IPS DF 4.7 (cell line): ENCODE measurements at regions not wholly inside any gene's neighbourhood (a gene's known extent, or its start where the extent isn't known, plus 50 kb on each side); places are given as distances from the start of the nearest gene placed in this dataset.

ENCODE experiments used
- DNase-seq: peaks from one replicate; pipeline ENCODE4 v3.0.0-alpha.2; 2013; ENCODE audit warnings: low spot score; ENCODE audit errors: extremely low read depth

- DNase-seq = no peak
Observed at GRCh38 chr1:229105109-229105508, 165.8 kb upstream of the RAB4A start.

GRCh38 chr1:229105822-229106525 lies 164.9 kb upstream of the RAB4A start:
- no peak for DNase-seq

DNA sequence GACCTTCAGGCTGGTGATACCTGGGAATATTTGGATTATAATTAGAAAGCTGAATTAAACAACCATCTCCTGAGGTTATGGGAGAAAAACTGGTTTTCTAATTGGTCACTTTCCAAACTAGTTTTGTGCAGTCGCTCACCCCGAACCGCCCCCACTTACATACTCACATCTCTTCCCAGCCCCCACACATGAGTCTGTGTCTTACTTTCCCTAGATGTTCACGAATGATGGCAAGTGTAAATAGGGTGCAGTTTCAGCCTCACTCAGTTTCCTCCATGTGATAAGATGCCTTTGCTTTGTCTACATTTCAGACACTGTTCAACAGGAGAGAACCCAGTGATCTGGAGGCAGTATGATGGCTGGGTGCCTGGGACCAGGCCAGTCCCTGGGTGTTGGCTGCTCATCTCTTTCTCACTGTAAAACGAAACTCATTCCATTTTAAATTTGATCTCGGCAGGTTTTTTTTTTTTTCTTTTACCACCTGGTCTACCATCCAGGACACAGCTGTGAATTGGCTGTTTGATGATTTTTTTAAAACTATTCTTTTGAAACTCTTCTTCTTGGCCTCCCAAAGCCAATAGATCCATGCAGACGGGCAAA lies 164.3 kb upstream of the RAB4A start:
- DNase-seq = no peak

DNA sequence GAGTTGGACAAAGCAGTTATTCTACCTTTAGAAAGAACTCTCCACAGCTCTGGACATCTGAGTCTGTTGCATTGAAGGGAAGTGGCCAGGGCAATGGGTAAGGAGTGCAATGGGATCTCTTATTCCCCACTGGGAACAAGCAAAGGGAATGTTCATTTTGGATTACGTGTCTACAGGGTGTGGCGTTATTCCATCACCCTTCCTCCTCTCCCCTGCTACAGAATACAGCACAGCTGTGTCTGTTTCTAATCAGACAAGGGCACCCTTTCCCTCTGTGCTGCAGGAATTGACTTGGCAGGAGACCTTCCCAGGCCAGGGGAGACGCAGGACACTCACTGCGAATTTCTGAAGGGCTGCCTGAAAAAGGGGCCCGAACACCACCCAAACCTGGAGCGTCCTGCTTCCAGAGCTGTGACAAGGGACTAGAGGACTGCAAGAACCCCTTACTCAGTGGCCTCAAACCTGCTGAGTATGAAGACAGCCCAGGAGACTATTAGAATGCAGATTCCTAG lies 163.6 kb upstream of the RAB4A start:
- no peak for DNase-seq

DNA sequence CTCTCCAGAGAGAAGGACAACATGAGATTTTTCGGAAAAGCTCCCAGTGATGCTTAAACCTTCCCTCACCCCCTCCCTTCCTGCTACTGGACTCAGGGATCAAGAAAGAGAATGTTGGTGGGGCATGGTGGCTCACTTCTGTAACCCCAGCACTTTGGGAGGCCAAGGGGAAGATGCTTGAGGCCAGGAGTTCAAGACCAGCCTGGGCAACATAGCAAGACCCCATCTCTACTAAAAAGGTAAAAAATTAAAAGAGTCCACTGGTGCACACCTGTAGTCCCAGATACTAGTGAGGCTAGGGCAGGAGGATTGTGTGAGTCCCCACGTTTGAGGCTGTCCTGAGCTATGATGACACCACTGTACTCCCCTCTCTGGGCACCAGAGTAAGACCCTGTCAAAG lies 162.9 kb upstream of the RAB4A start:
- no peak for DNase-seq

DNA sequence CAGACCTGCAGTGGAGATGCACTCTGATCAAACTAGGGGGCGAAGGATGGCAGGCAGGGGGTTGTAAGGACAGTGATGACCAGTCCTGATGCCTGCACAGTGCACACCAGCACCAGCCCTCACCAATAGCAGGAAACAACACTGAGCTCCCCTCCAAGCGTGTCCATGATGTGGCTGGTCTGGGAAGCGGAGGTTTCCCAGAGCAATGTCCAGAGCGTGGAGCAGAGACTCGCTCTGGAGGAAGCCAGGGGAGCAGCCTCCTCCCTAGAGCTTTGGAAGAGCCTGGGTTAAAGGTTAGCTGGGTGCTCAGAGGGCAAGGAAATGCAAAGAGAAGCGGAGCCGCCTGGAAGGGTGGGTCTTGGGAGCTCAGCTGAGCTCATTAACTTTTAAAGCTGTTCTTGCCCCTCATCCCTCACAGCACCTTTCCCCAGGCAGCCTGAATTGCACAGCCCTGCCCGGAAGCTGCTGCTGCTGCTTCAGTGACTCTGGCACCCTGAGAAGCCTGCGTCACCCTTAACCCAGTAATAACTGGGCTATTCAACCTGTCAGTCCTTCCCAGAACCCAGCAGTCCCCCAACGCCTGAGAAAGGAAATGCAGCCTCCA lies 162.2 kb upstream of the RAB4A start:
- no peak for DNase-seq

- no peak for DNase-seq
Observed at GRCh38 chr1:229109320-229109761, 161.6 kb upstream of the RAB4A start.

GRCh38 chr1:229110986-229111385 lies 159.9 kb upstream of the RAB4A start:
- no peak for DNase-seq

DNA sequence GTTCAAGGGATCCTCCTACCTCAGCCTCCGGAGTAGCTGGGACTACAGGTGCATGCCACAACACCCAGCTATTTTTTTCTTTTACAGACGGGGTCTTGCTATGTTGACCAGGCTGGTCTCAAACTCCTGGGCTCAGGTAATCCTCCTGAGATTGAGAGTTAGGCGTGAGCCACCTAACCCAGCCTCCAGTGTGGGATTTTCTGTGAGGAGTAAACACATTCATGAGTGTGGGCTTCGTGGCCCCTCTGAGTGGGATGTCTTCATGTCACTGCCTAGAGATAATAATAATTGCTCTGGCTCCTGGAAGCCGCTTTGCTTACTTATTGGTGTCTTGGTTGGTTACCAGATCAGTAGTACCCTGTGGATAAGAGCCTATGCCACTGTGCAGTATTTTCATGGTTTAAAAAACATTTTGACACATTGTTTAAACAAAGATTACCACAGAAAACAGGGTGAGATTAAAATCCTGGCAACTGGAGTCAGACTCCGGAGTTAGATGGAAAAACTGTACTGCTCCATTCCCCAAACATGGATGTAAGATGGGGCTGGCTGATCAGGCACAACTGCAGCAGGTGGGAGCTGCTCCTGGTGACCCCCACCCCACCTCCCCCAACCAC lies 159.1 kb upstream of the RAB4A start:
- DNase-seq = no peak

DNA sequence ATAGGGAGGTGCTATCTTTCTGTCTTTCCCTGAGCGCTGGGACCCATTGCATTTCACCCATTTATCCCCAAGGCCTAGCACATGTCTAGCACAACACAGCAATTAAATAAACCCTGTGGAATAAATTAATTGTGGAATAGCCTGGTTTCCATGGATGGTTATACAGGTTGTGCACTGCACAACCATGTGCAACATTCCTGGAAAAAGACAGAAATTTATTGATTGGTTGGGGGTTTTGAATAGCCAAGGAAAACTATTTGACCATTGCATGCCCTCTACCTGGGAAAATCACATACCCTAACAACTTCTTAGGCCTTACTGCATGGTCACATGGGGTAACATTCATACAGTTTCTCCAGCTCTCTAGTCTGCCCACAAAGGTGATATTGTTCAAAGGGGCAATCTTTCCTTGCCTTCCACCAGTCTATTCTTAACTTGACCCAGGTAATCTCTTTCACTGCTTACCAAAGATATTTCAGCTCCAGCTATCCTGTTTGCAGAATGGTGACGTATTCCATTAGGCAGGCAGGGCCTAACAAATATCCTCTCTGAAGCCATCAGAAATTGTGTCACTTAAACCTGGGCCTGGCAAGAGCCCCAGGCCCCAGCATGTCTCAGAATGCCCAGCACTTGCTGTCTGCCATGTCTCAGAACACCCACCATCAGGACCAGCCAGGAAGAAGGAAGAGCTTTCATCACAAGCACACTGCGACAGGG lies 157.9 kb upstream of the RAB4A start:
- DNase-seq = no peak

GRCh38 chr1:229114315-229114714 lies 156.6 kb upstream of the RAB4A start:
- DNase-seq = no peak

DNA sequence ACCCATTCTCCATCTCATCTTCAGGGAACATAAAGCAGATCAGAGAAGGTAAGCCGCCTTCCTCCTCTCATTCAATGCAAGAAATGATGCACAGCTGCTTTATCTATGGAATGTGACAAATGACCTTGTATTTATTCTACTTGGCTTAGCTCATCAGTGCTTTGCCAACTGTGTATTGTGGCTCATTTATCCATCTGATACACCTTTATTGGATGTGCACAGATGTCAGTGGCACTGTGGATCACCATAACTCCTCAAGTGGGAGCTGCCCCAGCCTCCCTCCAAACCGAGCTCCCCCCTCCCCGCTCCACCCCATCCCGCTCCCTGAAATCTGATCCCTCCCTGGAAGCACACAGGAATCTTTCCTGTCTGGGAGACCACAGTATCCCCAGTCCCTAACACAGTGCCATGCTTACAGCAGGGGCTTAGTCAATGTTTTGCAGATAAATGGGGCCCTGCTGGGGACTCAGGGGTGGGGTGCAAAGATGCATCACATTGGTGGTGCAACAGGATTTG lies 156.0 kb upstream of the RAB4A start:
- DNase-seq = no peak

- DNase-seq = no peak
Observed at GRCh38 chr1:229116114-229116513, 154.8 kb upstream of the RAB4A start.

- no peak for DNase-seq
Observed at GRCh38 chr1:229117664-229118300, 153.1 kb upstream of the RAB4A start.

DNA sequence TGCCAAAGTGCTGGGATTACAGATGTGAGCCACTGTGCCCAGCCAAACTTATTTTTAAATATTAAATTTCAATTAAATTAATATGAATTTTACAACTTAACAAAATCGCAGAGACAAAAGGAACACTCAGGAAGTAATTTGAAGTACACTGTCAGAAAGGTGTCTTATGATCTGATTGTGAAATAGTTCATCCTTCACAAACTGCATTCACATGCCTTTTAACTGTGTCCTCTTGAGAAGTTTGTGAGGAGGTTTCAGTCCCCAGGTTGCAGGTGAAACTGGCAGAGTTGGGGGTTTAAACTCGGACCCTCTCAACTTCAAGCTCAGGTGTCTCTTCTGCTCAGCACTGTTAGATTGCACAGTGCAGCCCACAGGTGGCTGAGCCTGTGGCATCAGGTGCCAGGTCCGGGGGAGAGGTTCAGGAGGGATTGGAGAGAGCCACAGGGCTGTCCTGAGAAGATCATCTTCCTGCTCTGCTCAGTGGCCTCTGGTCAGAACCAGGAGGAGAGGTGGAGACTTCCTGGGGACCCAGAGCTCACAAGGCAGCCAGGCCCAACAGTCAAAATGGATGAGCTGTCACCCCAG lies 152.3 kb upstream of the RAB4A start:
- DNase-seq = no peak

DNA sequence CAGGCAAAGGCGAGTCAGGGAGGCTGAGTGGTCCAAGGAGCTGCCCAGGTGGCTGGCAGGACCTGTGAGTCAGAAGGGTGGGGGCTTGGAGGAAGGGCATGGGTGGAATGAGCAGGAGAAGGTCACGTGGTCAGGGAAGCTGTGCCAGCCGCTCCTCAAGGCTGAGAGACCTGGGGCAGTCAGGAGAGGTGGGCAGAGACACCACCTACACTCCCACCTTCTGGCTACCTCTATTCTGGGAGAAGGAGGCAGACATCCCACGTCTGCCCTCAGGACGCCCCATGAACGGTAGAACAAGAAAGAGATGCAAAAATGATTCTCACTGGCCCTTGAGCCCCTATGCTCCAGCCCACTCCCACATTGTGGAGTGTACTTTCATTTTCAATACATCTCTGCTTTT lies 151.8 kb upstream of the RAB4A start:
- no peak for DNase-seq

DNA sequence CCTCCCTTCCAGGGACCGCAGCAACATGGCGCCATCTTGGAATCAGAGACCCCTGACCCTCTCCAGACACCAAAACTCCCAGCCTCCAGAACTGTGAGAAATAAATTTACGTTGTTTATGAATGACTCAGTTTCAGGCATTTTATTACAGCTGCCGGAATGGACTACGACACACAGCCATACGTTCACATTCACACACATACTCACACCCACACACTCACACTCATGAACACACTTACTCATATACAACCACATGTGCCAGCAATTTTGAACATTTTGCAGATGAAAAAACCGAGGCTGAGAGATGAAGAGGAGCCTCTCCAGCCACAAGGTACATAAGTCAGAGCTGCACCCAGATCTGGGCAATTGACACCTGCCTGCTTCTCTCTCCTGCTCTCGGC lies 151.0 kb upstream of the RAB4A start:
- no peak for DNase-seq

GRCh38 chr1:229121845-229122436 lies 149.0 kb upstream of the RAB4A start:
- DNase-seq = no peak

- no peak for DNase-seq
Observed at GRCh38 chr1:229122606-229123005, 148.3 kb upstream of the RAB4A start.

DNA sequence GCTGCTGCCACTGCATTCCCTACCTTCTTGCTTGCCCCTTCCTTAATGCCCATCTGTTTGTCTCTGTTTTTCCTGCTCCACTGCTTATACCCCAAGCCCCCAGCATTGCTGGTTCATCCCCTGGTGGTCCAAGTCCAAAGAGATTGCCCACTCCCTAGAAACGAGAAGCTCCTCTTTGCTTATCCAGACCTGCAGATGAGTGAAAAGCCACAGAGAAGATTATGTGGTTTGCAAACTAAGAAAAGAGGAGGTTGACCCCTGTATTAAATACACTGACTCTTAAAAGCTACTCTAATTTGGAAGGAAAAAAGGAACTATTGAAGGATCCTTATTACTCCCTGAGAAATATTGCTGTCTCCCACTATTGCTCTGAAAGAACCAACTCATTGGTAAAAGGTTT lies 146.8 kb upstream of the RAB4A start:
- no peak for DNase-seq
